ENCODE measurements at regions not wholly inside any gene's neighbourhood (a gene's known extent, or its start where the extent isn't known, plus 50 kb on each side); places are given as distances from the start of the nearest gene placed in this dataset.

DNA sequence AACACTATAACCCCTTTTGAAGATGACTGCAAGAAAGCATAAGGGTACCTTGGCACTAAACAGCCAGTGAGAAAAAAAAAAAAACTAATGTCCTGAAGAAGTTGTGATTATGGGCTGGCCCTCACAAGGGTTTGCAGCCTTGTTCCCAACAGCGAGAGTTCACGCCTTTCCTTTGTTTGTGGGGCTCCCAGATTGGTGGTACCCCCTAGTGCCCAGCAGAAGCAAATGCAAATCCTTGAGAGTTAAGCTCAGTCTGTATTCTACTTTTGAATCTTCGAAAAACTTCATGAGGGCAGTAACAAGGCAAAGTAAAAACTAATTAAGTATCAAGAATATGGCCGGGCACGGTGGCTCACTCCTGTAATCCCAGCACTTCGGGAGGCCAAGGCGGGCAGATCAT, 238.9 kb upstream of the LMO3 start:
- no TSS peak for BruUV-seq (replicated peaks)
- ChIA-PET POLR2A (no interaction called here), CTCF (no interaction called here)
- intact Hi-C loops (cut with micrococcal nuclease; ENCODE audit: unreplicated experiment): no loop called here
- H3K4me3 ChIP-seq (ENCODE audit: low read depth in 2 of 2, low read length in 2 of 2): no peak overlapping the region
- H3K27me3 ChIP-seq (ENCODE audit: control insufficient read depth, insufficient read depth, low read length): no peaks in the 10 kb centered on the region
- DNase-seq (ENCODE audit: low read depth, low spot score) (no peak), ATAC-seq (no peak)
- no peaks in the 10 kb centered on the region for H3K4me1 ChIP-seq (ENCODE audit: control insufficient read depth, insufficient read depth, low read length)
- no peaks in the 10 kb centered on the region for H3K36me3 ChIP-seq (ENCODE audit: control insufficient read depth, insufficient read depth, low read length)
- H3K9me3 ChIP-seq (ENCODE audit: control insufficient read depth, insufficient read depth, low read depth, low read length): no peaks in the 10 kb centered on the region
- no peak overlapping the region for H3K27ac ChIP-seq (ENCODE audit: low read length)
- in situ Hi-C loops (cut with HindIII; ENCODE audit: low pct_unique_long_range_greater_than_20kb, low sequenced_read_pairs): no loop called here
- no peak for TF ChIP-seq TCF7L2 (IDR thresholded peaks at IDR 0.05; ENCODE audit: low read depth, low read length)
- no peak for TF ChIP-seq REST (IDR thresholded peaks at IDR 0.05; ENCODE audit: insufficient read depth in 1 of 2, low read depth in 2 of 2, low read length in 1 of 2)
- no peak for TF ChIP-seq POLR2AphosphoS5 (IDR thresholded peaks at IDR 0.05; ENCODE audit: low read depth, low read length)
- no peak for TF ChIP-seq SIN3A (IDR thresholded peaks at IDR 0.05; ENCODE audit: borderline replicate concordance, insufficient read depth, low read depth, low read length)

DNA sequence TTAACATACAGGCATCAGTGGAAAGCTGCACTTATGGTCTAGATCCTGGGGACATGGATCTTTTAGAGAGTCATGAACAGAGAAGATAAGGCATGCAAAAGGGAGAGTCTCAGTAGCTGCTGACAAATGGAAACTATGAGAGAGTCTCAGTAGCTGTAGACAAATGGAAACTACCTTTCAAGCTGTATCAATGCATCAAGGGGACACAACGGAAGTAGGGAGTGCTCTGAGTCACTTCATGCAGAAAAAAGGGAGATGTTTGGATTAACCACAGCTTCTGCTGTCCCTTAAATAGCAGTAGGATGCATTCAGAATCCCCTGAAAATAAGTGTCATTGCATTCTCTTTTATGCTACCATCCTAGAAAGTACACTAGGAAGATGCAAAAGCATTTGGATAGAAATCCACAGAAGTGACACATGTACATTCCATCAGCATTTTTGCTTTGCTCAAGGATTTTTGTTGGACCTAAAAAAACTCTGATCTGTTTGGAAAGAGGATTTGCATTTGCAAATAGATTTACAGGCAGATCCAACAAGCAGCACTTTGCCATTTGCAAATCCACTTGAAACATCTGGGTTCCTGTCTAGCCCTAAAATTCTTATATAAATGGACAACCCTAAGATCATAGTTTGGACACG, 227.5 kb upstream of the LMO3 start:
- POLR2A ChIA-PET: no interaction called here
- H3K4me3 ChIP-seq (ENCODE audit: low read depth in 2 of 2, low read length in 2 of 2): no peak overlapping the region
- H3K9me3 ChIP-seq (ENCODE audit: control insufficient read depth, insufficient read depth, low read depth, low read length): no peaks in the 10 kb centered on the region
- H3K27me3 ChIP-seq (ENCODE audit: control insufficient read depth, insufficient read depth, low read length): no peaks in the 10 kb centered on the region
- in situ Hi-C loops (cut with HindIII; ENCODE audit: low pct_unique_long_range_greater_than_20kb, low sequenced_read_pairs) (no loop called here), intact Hi-C loops (cut with micrococcal nuclease; ENCODE audit: unreplicated experiment) (no loop called here)
- no peaks in the 10 kb centered on the region for H3K4me1 ChIP-seq (ENCODE audit: control insufficient read depth, insufficient read depth, low read length)
- H3K27ac ChIP-seq (ENCODE audit: low read length): no peak overlapping the region
- H3K36me3 ChIP-seq (ENCODE audit: control insufficient read depth, insufficient read depth, low read length): no peaks in the 10 kb centered on the region
- TF ChIP-seq SIN3A (IDR thresholded peaks at IDR 0.05; ENCODE audit: borderline replicate concordance, insufficient read depth, low read depth, low read length) (no peak), POLR2AphosphoS5 (IDR thresholded peaks at IDR 0.05; ENCODE audit: low read depth, low read length) (no peak), TCF7L2 (IDR thresholded peaks at IDR 0.05; ENCODE audit: low read depth, low read length) (no peak), REST (IDR thresholded peaks at IDR 0.05; ENCODE audit: insufficient read depth in 1 of 2, low read depth in 2 of 2, low read length in 1 of 2) (no peak)
- TF ChIP-seq, protein P1, sequence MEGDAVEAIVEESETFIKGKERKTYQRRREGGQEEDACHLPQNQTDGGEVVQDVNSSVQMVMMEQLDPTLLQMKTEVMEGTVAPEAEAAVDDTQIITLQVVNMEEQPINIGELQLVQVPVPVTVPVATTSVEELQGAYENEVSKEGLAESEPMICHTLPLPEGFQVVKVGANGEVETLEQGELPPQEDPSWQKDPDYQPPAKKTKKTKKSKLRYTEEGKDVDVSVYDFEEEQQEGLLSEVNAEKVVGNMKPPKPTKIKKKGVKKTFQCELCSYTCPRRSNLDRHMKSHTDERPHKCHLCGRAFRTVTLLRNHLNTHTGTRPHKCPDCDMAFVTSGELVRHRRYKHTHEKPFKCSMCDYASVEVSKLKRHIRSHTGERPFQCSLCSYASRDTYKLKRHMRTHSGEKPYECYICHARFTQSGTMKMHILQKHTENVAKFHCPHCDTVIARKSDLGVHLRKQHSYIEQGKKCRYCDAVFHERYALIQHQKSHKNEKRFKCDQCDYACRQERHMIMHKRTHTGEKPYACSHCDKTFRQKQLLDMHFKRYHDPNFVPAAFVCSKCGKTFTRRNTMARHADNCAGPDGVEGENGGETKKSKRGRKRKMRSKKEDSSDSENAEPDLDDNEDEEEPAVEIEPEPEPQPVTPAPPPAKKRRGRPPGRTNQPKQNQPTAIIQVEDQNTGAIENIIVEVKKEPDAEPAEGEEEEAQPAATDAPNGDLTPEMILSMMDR (IDR thresholded peaks at IDR 0.05): no peak
- DNase-seq (ENCODE audit: low read depth, low spot score) (no peak), ATAC-seq (no peak)
- no TSS peak for BruUV-seq (replicated peaks)
- CTCF ChIA-PET: no interaction called here

Measured in Panc1 (cell line).